ENCODE measurements at regions not wholly inside any gene's neighbourhood (a gene's known extent, or its start where the extent isn't known, plus 50 kb on each side); places are given as distances from the start of the nearest gene placed in this dataset.

DNA sequence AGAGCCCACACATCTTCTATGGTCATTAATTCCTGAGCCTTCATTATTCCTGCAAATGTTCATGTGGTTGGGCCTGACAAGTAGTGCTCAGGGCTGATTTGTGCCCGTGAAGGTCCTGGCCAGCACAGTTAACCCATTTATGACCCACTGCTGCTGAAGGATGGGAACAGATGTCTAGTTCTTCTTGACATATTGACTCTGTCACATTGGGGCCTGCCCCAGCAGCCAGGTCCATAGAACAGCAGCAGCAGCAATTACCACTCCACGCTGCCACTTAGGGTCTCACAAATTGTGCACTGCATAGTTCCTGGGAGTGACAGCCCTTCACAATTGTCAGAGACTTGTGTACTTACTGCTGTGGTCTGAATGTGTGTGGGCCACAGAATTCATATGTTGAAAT lies 442.3 kb upstream of the RGPD4 start:
- Histone ChIP-seq H3K4me1 (no peaks in the 10 kb centered on the region), H3K27me3 (no peaks in the 10 kb centered on the region), H3K36me3 (no peaks in the 10 kb centered on the region), H3K9me3 (no peaks in the 10 kb centered on the region), H3K4me3 (no peak overlapping the region), H3K27ac (replicated peaks in 1 of 4) (no peak overlapping the region)
- intact Hi-C loops (cut with DNase I) = no loop called here
- DNase-seq (ENCODE audit: extremely low spot score) = no peak
- TF ChIP-seq EP300 (IDR thresholded peaks at IDR 0.05) = no peak
- 63% methylated on average over 2 of the region's 2 CpGs for WGBS

DNA sequence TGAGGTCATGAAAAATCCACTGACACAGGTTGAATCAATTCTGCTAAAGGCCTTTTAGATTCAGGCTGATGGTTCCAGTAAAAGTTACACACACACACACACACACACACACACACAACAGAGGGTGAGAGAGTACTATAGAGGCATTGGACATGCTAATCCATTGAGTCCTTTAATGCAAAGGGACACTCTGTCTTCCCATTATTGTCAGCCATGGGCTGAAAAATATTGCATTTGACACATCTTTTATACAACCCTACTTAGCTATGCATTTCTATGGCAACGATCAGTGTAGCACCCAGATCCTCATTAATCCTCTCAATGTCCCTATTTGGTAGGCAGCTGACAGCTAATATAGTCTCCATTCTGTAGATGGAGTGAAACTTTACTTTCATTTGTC lies 440.8 kb upstream of the RGPD4 start:
- TF ChIP-seq EP300 (IDR thresholded peaks at IDR 0.05) (no peak), POLR2A (IDR thresholded peaks at IDR 0.05; ENCODE audit: low read depth) (no peak)
- H3K27ac ChIP-seq (replicated peaks in 1 of 4) = no peak overlapping the region
- DNase-seq (ENCODE audit: extremely low spot score) = no peak
- no peaks in the 10 kb centered on the region for H3K4me1 ChIP-seq
- H3K36me3 ChIP-seq = no peaks in the 10 kb centered on the region
- intact Hi-C loops (cut with DNase I) = no loop called here
- no peak overlapping the region for H3K4me3 ChIP-seq
- no peaks in the 10 kb centered on the region for H3K9me3 ChIP-seq
- H3K27me3 ChIP-seq = no peaks in the 10 kb centered on the region
- 70% methylated on average over 1 of the region's 1 CpG for WGBS

DNA sequence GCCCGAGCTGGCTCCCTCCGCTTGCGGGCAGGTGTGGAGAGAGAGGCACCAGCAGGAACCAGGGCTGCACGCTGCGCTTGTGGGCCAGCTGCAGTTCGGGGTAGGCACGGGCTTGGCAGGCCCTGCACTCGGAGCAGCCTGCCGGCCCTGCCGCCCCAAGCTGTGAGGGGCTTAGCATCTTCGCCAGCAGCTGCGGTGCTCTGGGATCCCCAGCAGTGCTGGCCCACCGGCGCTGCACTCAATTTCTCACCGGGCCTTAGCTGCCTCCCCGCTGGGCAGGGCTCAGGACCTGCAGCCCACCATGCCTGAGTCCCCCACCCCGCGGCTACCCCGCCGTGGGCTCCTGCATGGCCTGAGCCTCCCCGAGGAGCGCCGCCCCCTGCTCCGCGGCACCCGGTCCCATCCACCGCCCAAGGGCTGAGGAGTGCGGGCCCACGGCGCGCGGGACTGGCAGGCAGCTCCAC lies 434.4 kb upstream of the RGPD4 start:
- no peaks in the 10 kb centered on the region for H3K4me1 ChIP-seq
- 94% methylated on average over 6 of the region's 32 CpGs for WGBS
- no peak overlapping the region for H3K4me3 ChIP-seq
- H3K27me3 ChIP-seq = no peaks in the 10 kb centered on the region
- H3K36me3 ChIP-seq = no peaks in the 10 kb centered on the region
- no peak for TF ChIP-seq POLR2A (IDR thresholded peaks at IDR 0.05; ENCODE audit: low read depth)
- TF ChIP-seq, protein P1, sequence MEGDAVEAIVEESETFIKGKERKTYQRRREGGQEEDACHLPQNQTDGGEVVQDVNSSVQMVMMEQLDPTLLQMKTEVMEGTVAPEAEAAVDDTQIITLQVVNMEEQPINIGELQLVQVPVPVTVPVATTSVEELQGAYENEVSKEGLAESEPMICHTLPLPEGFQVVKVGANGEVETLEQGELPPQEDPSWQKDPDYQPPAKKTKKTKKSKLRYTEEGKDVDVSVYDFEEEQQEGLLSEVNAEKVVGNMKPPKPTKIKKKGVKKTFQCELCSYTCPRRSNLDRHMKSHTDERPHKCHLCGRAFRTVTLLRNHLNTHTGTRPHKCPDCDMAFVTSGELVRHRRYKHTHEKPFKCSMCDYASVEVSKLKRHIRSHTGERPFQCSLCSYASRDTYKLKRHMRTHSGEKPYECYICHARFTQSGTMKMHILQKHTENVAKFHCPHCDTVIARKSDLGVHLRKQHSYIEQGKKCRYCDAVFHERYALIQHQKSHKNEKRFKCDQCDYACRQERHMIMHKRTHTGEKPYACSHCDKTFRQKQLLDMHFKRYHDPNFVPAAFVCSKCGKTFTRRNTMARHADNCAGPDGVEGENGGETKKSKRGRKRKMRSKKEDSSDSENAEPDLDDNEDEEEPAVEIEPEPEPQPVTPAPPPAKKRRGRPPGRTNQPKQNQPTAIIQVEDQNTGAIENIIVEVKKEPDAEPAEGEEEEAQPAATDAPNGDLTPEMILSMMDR (IDR thresholded peaks at IDR 0.05) = no peak
- H3K9me3 ChIP-seq = no peaks in the 10 kb centered on the region
- no peak overlapping the region for H3K27ac ChIP-seq (replicated peaks in 1 of 4)
- intact Hi-C loops (cut with DNase I) = no loop called here
- no peak for DNase-seq (ENCODE audit: extremely low spot score)

DNA sequence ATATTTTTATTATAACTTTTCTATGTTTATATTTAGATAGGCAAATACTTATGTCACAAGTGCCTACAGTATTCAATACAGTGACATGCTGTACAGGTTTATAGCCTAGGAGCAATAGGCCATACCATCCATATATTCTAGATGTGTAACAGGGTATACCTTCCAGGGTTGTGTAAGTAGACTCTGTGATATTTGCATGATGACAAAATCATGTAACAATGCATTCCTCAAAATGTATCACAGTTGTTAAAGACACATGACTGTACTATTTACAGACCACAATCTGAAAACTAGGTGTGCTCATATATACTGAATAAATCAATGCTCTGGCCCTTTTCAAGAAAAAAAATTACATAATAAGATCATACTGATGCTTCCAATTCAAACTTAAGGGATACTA lies 433.2 kb upstream of the RGPD4 start:
- Histone ChIP-seq H3K36me3 (no peaks in the 10 kb centered on the region), H3K27me3 (no peaks in the 10 kb centered on the region), H3K27ac (replicated peaks in 1 of 4) (no peak overlapping the region), H3K9me3 (no peaks in the 10 kb centered on the region), H3K4me3 (no peak overlapping the region), H3K4me1 (no peaks in the 10 kb centered on the region)
- no peak for TF ChIP-seq POLR2A (IDR thresholded peaks at IDR 0.05; ENCODE audit: low read depth)
- TF ChIP-seq EP300 (IDR thresholded peaks at IDR 0.05) = no peak
- TF ChIP-seq, protein P1 (IDR thresholded peaks at IDR 0.05) = no peak
- no peak for TF ChIP-seq POLR2AphosphoS5 (IDR thresholded peaks at IDR 0.05)
- DNase-seq (ENCODE audit: extremely low spot score) = no peak
- intact Hi-C loops (cut with DNase I) = no loop called here

DNA sequence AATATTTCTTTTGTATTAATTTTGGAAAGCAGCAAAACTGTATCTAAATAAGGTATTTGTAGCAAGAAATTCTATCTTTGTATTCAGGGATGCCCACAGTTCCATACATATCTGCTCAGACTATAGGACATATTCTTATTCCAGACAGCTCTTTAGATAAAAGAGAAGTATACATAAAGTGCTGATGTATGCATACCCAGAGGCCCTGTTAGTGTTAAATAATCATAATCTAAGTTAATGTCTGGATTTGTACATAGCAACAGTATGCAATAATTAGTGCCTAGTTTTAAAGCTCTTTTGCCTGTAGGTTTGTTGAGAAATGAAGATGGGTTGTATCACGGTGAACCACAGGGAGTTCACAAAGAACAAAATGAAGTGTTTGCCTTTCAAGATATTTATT lies 428.0 kb upstream of the RGPD4 start:
- Histone ChIP-seq H3K9me3 (no peaks in the 10 kb centered on the region), H3K4me3 (no peak overlapping the region), H3K4me1 (no peaks in the 10 kb centered on the region), H3K27me3 (no peaks in the 10 kb centered on the region), H3K36me3 (no peaks in the 10 kb centered on the region), H3K27ac (replicated peaks in 1 of 4) (no peak overlapping the region)
- WGBS = 97% methylated on average over 1 of the region's 1 CpG
- intact Hi-C loops (cut with DNase I) = no loop called here
- TF ChIP-seq EP300 (IDR thresholded peaks at IDR 0.05) (no peak), POLR2AphosphoS5 (IDR thresholded peaks at IDR 0.05) (no peak)
- no peak for DNase-seq (ENCODE audit: extremely low spot score)

DNA sequence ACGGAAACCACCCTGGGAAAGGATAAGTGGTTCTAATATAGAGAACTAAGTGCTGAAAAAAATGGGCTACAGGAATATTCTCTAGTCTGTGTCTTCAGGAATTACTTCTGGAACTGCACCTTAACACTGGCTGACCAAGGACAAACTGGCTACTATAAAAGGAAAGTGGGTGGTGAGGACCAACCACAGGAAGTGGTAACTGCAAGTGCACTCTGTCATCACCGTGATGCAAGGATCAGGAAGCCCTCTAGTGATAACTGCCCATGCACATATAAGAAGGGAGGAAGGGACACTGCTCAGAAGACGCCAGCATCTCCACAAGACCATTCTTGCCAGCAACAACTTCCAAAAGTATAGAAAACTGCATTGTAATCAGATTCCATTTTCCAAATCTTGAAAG lies 424.4 kb upstream of the RGPD4 start:
- Histone ChIP-seq H3K4me3 (no peak overlapping the region), H3K27ac (replicated peaks in 1 of 4) (no peak overlapping the region), H3K27me3 (no peaks in the 10 kb centered on the region), H3K4me1 (no peaks in the 10 kb centered on the region), H3K36me3 (no peaks in the 10 kb centered on the region), H3K9me3 (no peaks in the 10 kb centered on the region)
- intact Hi-C loops (cut with DNase I) = no loop called here
- TF ChIP-seq EP300 (IDR thresholded peaks at IDR 0.05) (no peak), POLR2A (IDR thresholded peaks at IDR 0.05; ENCODE audit: low read depth) (no peak), POLR2AphosphoS5 (IDR thresholded peaks at IDR 0.05) (no peak)
- TF ChIP-seq, protein P1 (IDR thresholded peaks at IDR 0.05) = no peak
- WGBS = 65% methylated on average over 3 of the region's 3 CpGs
- DNase-seq (ENCODE audit: extremely low spot score) = no peak

Measured in esophagus muscularis mucosa (tissue), 4 donors.